B cell (primary cell): ENCODE measurements at regions not wholly inside any gene's neighbourhood (a gene's known extent, or its start where the extent isn't known, plus 50 kb on each side); places are given as distances from the start of the nearest gene placed in this dataset.

Source experiments
- ATAC-seq: fragments of 200-7000 bp; cut with Tn5 transposase; one replicate; pipeline ENCODE4 v1.10.0; 2021; ENCODE audit warnings: low read depth, mild to moderate bottlenecking, moderate number of reproducible peaks, moderate library complexity
- CTCF ChIA-PET: fragments of 350-600 bp; sonication (Branson Sonifier 250); formaldehyde crosslinking; loops from one replicate; lab custom pipeline; 2021; ENCODE audit warnings: antibody characterized with exemption, inconsistent platforms; lab: Charles Lee
- POLR2A ChIA-PET: fragments of 350-600 bp; sonication (Branson Sonifier 250); formaldehyde crosslinking; loops from one replicate; lab custom pipeline; 2021; ENCODE audit warnings: antibody characterized with exemption; lab: Charles Lee
- DNase-seq: peaks from one replicate; pipeline ENCODE4 v3.0.0; 2013
- H2AFZ ChIP-seq: 2 replicates; pipeline ENCODE4 v1.6.1; 2012; ENCODE audit warnings: mild to moderate bottlenecking, low read depth, low read length; ENCODE audit not compliant: insufficient read depth, poor library complexity, severe bottlenecking
- H3K27ac ChIP-seq, 2 donors: 1 replicate in 1 of 2; 2 replicates in 1 of 2; pipeline ENCODE4 v1.5.1; 2012 to 2013; ENCODE audit warnings: low read length in 2 of 2, mild to moderate bottlenecking in 2 of 2, moderate library complexity in 1 of 2
- H3K27me3 ChIP-seq, 4 experiments: fragments of 200-600 bp in 1 of 4; sonication (generic) in 1 of 4; replicated peaks in 1 of 4; 1 replicate in 2 of 4; 2 replicates in 2 of 4; pipeline versions ENCODE4 v1.6.1 to v1.7.0; 2013 to 2016; ENCODE audit warnings: low read length in 3 of 4, mild to moderate bottlenecking in 2 of 4, mixed read lengths in 1 of 4, moderate library complexity in 1 of 4; ENCODE audit not compliant: insufficient read depth in 4 of 4, control insufficient read depth in 3 of 4; ENCODE audit errors: control extremely low read depth in 1 of 4
- H3K36me3 ChIP-seq, 2 experiments: replicated peaks in 1 of 2; 1 replicate in 1 of 2; 2 replicates in 1 of 2; pipeline versions ENCODE4 v1.6.1 to v1.7.1; 2013; ENCODE audit warnings: low read length in 1 of 2; ENCODE audit not compliant: insufficient read depth in 2 of 2, control insufficient read depth in 1 of 2; ENCODE audit errors: control extremely low read depth in 1 of 2, extremely low read depth in 1 of 2
- H3K4me1 ChIP-seq, 2 donors: fragments of 200-600 bp in 1 of 2; sonication (generic) in 1 of 2; 1 replicate in 1 of 2; 2 replicates in 1 of 2; pipeline versions ENCODE4 v1.5.1 to v1.6.1; 2013 to 2017; ENCODE audit warnings: low read length in 2 of 2; ENCODE audit not compliant: control insufficient read depth in 2 of 2, insufficient read depth in 2 of 2
- H3K4me2 ChIP-seq: replicated peaks from 2 replicates; pipeline ENCODE3; 2012; ENCODE audit warnings: mild to moderate bottlenecking, low read depth, low read length; ENCODE audit not compliant: poor library complexity, severe bottlenecking
- H3K4me3 ChIP-seq, 5 experiments: fragments of 200-600 bp in 1 of 5; sonication (generic) in 1 of 5; 1 replicate in 3 of 5; 2 replicates in 2 of 5; pipeline versions ENCODE4 v1.5.1 to v1.7.0; 2011 to 2016; ENCODE audit warnings: low read length in 4 of 5, mild to moderate bottlenecking in 4 of 5, low read depth in 2 of 5, control low read depth in 1 of 5, moderate library complexity in 1 of 5; ENCODE audit not compliant: insufficient read depth in 1 of 5; ENCODE audit errors: control extremely low read depth in 1 of 5, extremely low read depth in 1 of 5
- H3K79me2 ChIP-seq: fragments of 200-600 bp; sonication (generic); one replicate; pipeline ENCODE4 v1.6.0; 2016; ENCODE audit warnings: low read length; ENCODE audit not compliant: control insufficient read depth, insufficient read depth
- H3K9ac ChIP-seq: fragments of 200-600 bp; sonication (generic); 2 replicates; pipeline ENCODE4 v1.6.1; 2017; ENCODE audit warnings: mild to moderate bottlenecking, low read length, moderate library complexity
- H3K9me3 ChIP-seq, 3 donors: one replicate each; pipeline versions ENCODE4 v1.6.1 to v1.7.1; 2013; ENCODE audit warnings: low read length in 2 of 3; ENCODE audit not compliant: control insufficient read depth in 2 of 3, insufficient read depth in 1 of 3; ENCODE audit errors: control extremely low read depth in 1 of 3
- H4K20me1 ChIP-seq: 2 replicates; pipeline ENCODE4 v1.6.0; 2012; ENCODE audit warnings: mild to moderate bottlenecking, low read length; ENCODE audit not compliant: insufficient read depth, control insufficient read depth, poor library complexity, severe bottlenecking
- H3K27ac Mint-ChIP-seq: one replicate; pipeline ENCODE4 v1.8.0; 2021; ENCODE audit warnings: mixed read lengths
- H3K27me3 Mint-ChIP-seq: one replicate; pipeline ENCODE4 v1.8.0; 2021; ENCODE audit warnings: mixed read lengths
- H3K4me1 Mint-ChIP-seq: one replicate; pipeline ENCODE4 v1.8.0; 2021; ENCODE audit warnings: mixed read lengths
- H3K4me3 Mint-ChIP-seq: one replicate; pipeline ENCODE4 v1.8.0; 2021; ENCODE audit warnings: mixed read lengths
- H3K9me3 Mint-ChIP-seq: one replicate; pipeline ENCODE4 v1.8.0; 2022; ENCODE audit warnings: mixed read lengths; ENCODE audit not compliant: insufficient read depth
- EZH2 ChIP-seq: IDR thresholded peaks from 2 replicates; pipeline ENCODE4 v1.6.1; 2012; ENCODE audit warnings: borderline replicate concordance, low read depth, mild to moderate bottlenecking, moderate library complexity, low read length; ENCODE audit not compliant: insufficient read depth, poor library complexity, severe bottlenecking
- WGBS: methylation state at CpG from one replicate; pipeline ENCODE4 v1.1.5; 2013; ENCODE audit warnings: missing lambda C conversion rate; ENCODE audit not compliant: insufficient coverage; 5-methylcytosine and 5-hydroxymethylcytosine counted together
- intact Hi-C: fragments of 100-400 bp; cut with micrococcal nuclease; formaldehyde crosslinking; loops from one replicate; pipeline ENCODE4 v1.10.0; 2022
- TF ChIP-seq, protein P1 (sequence below): fragments of 200-600 bp; IDR thresholded peaks from one replicate; pipeline ENCODE4 v1.8.0; 2022; ENCODE audit warnings: antibody characterized with exemption, mild to moderate bottlenecking

GRCh38 chr15:97903560-97903959 is 56.9 kb upstream of the ARRDC4 start:
- H4K20me1 ChIP-seq, result no peaks in the 10 kb centered on the region
- intact Hi-C loops, result no loop called here

DNA sequence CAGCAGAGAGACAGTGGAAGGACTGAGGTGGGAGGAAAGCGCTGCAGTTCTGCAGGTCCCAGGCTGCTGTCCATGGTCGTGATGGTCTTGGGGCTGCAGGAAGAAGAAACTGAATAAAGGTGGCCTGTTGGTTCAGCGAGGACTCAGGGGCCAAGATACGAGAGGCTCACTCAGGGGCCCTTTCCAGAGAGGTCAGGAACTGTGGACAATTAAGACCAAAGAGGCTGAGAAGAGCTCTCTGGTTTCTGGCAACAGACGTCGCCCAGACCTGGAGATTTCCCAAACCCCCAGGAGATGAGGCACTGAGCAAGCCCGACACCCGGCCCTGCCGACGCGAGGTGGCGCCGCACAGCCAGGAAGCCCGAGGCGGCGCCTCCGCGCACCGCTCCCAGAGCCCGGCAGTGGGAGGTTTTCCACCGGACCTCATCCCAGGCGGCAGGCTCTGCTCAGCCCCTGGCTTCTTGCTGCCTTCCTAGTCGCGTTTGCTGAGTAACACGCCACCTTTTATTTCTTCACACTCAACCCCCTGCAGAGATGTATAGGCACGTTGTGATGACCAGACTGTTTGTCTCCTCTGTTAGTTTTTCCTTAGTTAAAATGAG is 56.4 kb upstream of the ARRDC4 start:
- WGBS, result 3% methylated on average over 21 of the region's 26 CpGs
- TF ChIP-seq, protein P1, sequence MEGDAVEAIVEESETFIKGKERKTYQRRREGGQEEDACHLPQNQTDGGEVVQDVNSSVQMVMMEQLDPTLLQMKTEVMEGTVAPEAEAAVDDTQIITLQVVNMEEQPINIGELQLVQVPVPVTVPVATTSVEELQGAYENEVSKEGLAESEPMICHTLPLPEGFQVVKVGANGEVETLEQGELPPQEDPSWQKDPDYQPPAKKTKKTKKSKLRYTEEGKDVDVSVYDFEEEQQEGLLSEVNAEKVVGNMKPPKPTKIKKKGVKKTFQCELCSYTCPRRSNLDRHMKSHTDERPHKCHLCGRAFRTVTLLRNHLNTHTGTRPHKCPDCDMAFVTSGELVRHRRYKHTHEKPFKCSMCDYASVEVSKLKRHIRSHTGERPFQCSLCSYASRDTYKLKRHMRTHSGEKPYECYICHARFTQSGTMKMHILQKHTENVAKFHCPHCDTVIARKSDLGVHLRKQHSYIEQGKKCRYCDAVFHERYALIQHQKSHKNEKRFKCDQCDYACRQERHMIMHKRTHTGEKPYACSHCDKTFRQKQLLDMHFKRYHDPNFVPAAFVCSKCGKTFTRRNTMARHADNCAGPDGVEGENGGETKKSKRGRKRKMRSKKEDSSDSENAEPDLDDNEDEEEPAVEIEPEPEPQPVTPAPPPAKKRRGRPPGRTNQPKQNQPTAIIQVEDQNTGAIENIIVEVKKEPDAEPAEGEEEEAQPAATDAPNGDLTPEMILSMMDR, result no peak
- TF ChIP-seq EZH2, result no peak
- H3K4me1 Mint-ChIP-seq, result peaks cover 2% of the 10 kb centered on the region
- Histone ChIP-seq H3K9ac (no peak overlapping the region), H3K79me2 (no peaks in the 10 kb centered on the region), H3K9me3 (no peaks in the 10 kb centered on the region), H2AFZ (peak overlapping the region; percentile 42), H3K27me3 (peaks cover 0 to 16% (median 4%) of the 10 kb centered on the region in 4 experiments), H4K20me1 (no peaks in the 10 kb centered on the region), H3K4me3 (no peak overlapping the region), H3K4me1 (no peaks in the 10 kb centered on the region), H3K4me2 (no peak overlapping the region), H3K36me3 (no peaks in the 10 kb centered on the region), H3K27ac (no peak overlapping the region)
- no peak overlapping the region for H3K27ac Mint-ChIP-seq
- no peak overlapping the region for H3K4me3 Mint-ChIP-seq
- intact Hi-C loops, result no loop called here
- DNase-seq, result no peak
- CTCF ChIA-PET, result interaction anchor here (1.4 to 2.6 kb wide), 2 partner anchors 184 to 274 kb away, joined by 3 to 12 read pairs; no protein-coding TSS in a partner anchor
- no peaks in the 10 kb centered on the region for H3K9me3 Mint-ChIP-seq
- peaks cover 33% of the 10 kb centered on the region for H3K27me3 Mint-ChIP-seq
- no peak for ATAC-seq
- POLR2A ChIA-PET, result no interaction called here

More at GRCh38 chr15:97903560-97903959, 56.9 kb upstream of the ARRDC4 start:
- Histone ChIP-seq H3K36me3 (no peaks in the 10 kb centered on the region), H3K4me2 (no peak overlapping the region), H3K4me1 (no peaks in the 10 kb centered on the region), H3K79me2 (no peaks in the 10 kb centered on the region), H3K27me3 (peaks cover 0 to 16% (median 4%) of the 10 kb centered on the region in 4 experiments), H3K27ac (no peak overlapping the region), H3K9me3 (no peaks in the 10 kb centered on the region), H2AFZ (no peak overlapping the region), H3K4me3 (no peak overlapping the region), H3K9ac (no peak overlapping the region)
- Mint-ChIP-seq H3K9me3 (no peaks in the 10 kb centered on the region), H3K27me3 (peaks cover 33% of the 10 kb centered on the region), H3K4me1 (peaks cover 2% of the 10 kb centered on the region), H3K27ac (no peak overlapping the region), H3K4me3 (no peak overlapping the region)
- ChIA-PET CTCF (interaction anchor here (2.6 kb wide), 1 partner anchor 274 kb away, joined by 12 read pairs; no protein-coding TSS in a partner anchor), POLR2A (no interaction called here)
- ATAC-seq (no peak), DNase-seq (no peak)
- TF ChIP-seq, protein P1, result no peak
- no peak for TF ChIP-seq EZH2
- 90% methylated on average over 2 of the region's 3 CpGs for WGBS
